ENCODE measurements at regions not wholly inside any gene's neighbourhood (a gene's known extent, or its start where the extent isn't known, plus 50 kb on each side); places are given as distances from the start of the nearest gene placed in this dataset.
"Not testable (repeated sequence)": the region's sequence is repeated elsewhere in the genome, so short reads cannot be mapped to it uniquely, and the experiment has no call there.

DNA sequence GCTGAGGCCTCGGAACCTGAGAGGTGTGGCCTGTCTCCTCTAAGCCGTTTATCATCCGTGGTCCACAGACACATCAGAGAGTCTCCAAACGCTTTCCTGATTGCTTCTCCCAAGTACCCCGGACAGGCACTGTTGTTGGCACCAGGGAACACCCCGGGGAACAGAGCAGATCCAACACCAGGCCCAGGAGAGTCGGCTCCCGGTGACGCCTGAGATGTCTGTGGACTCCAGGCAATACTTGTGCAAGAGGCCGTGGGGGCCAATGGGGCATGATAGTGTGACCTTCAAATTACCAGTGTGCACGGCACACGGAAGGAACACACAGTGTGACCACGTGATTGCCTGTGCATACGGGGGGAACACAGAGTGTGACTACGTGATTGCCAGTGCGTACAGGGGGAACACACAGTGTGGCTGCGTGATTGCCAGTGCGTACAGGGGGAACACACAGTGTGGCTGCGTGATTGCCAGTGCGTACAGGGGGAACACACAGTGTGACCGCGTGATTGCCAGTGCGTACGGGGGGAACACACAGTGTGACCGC is 136.6 kb downstream of the RTP5 start:
- not testable (repeated sequence) for H3K4me1 ChIP-seq (ENCODE audit: control insufficient read depth in 3 of 3, insufficient read depth in 2 of 3, low read depth in 1 of 3, low read length in 2 of 3); H3K9me3 ChIP-seq (ENCODE audit: control insufficient read depth in 2 of 2, insufficient read depth in 1 of 2, low read depth in 1 of 2, low read length in 1 of 2); H3K27ac ChIP-seq (ENCODE audit: low read depth in 1 of 3, low read length in 2 of 3); H3K27me3 ChIP-seq (ENCODE audit: control insufficient read depth in 3 of 3, insufficient read depth in 3 of 3, low read length in 3 of 3); H3K4me3 ChIP-seq (ENCODE audit: low read depth in 1 of 3, low read length in 3 of 3); FAIRE-seq; H3K36me3 ChIP-seq (ENCODE audit: control insufficient read depth in 3 of 3, insufficient read depth in 2 of 3, low read depth in 1 of 3, low read length in 3 of 3); DNase-seq
- WGBS, 3 donors: 76 to 84% (median 80%) methylated on average over 19 to 20 of the region's 25 CpGs

DNA sequence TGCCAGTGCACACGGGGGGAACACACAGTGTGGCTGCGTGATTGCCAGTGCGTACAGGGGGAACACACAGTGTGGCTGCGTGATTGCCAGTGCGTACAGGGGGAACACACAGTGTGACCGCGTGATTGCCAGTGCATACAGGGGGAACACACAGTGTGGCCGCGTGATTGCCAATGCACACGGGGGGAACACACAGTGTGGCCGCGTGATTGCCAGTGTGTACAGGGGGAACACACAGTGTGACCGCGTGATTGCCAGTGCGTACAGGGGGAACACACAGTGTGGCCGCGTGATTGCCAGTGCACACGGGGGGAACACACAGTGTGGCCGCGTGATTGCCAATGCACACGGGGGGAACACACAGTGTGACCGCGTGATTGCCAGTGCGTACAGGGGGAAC is 139.4 kb downstream of the RTP5 start:
- not testable (repeated sequence) for FAIRE-seq; H3K4me3 ChIP-seq (ENCODE audit: low read depth in 1 of 3, low read length in 3 of 3); H3K9me3 ChIP-seq (ENCODE audit: control insufficient read depth in 2 of 2, insufficient read depth in 1 of 2, low read depth in 1 of 2, low read length in 1 of 2); H3K27me3 ChIP-seq (ENCODE audit: control insufficient read depth in 3 of 3, insufficient read depth in 3 of 3, low read length in 3 of 3); H3K27ac ChIP-seq (ENCODE audit: low read depth in 1 of 3, low read length in 2 of 3); H3K4me1 ChIP-seq (ENCODE audit: control insufficient read depth in 3 of 3, insufficient read depth in 2 of 3, low read depth in 1 of 3, low read length in 2 of 3); H3K36me3 ChIP-seq (ENCODE audit: control insufficient read depth in 3 of 3, insufficient read depth in 2 of 3, low read depth in 1 of 3, low read length in 3 of 3); DNase-seq
- 67 to 73% (median 69%) methylated on average over 12 to 16 of the region's 24 CpGs for WGBS, 3 donors

DNA sequence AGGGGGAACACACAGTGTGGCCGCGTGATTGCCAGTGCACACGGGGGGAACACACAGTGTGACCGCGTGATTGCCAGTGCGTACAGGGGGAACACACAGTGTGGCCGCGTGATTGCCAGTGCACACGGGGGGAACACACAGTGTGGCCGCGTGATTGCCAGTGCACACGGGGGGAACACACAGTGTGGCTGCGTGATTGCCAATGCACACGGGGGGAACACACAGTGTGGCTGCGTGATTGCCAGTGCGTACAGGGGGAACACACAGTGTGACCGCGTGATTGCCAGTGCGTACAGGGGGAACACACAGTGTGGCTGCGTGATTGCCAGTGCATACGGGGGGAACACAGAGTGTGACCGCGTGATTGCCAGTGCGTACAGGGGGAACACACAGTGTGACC is 140.3 kb downstream of the RTP5 start:
- DNase-seq; H3K36me3 ChIP-seq (ENCODE audit: control insufficient read depth in 3 of 3, insufficient read depth in 2 of 3, low read depth in 1 of 3, low read length in 3 of 3); H3K9me3 ChIP-seq (ENCODE audit: control insufficient read depth in 2 of 2, insufficient read depth in 1 of 2, low read depth in 1 of 2, low read length in 1 of 2); H3K4me1 ChIP-seq (ENCODE audit: control insufficient read depth in 3 of 3, insufficient read depth in 2 of 3, low read depth in 1 of 3, low read length in 2 of 3); H3K27ac ChIP-seq (ENCODE audit: low read depth in 1 of 3, low read length in 2 of 3); H3K4me3 ChIP-seq (ENCODE audit: low read depth in 1 of 3, low read length in 3 of 3); FAIRE-seq; H3K27me3 ChIP-seq (ENCODE audit: control insufficient read depth in 3 of 3, insufficient read depth in 3 of 3, low read length in 3 of 3): not testable (repeated sequence)
- WGBS, 3 donors: 80 to 87% (median 82%) methylated on average over 7 to 11 of the region's 24 CpGs

- not testable (repeated sequence) for H3K4me1 ChIP-seq (ENCODE audit: control insufficient read depth in 3 of 3, insufficient read depth in 2 of 3, low read depth in 1 of 3, low read length in 2 of 3); H3K36me3 ChIP-seq (ENCODE audit: control insufficient read depth in 3 of 3, insufficient read depth in 2 of 3, low read depth in 1 of 3, low read length in 3 of 3); H3K9me3 ChIP-seq (ENCODE audit: control insufficient read depth in 2 of 2, insufficient read depth in 1 of 2, low read depth in 1 of 2, low read length in 1 of 2); FAIRE-seq; H3K27me3 ChIP-seq (ENCODE audit: control insufficient read depth in 3 of 3, insufficient read depth in 3 of 3, low read length in 3 of 3); H3K27ac ChIP-seq (ENCODE audit: low read depth in 1 of 3, low read length in 2 of 3); H3K4me3 ChIP-seq (ENCODE audit: low read depth in 1 of 3, low read length in 3 of 3); DNase-seq
- 76 to 80% (median 76%) methylated on average over 18 to 22 of the region's 29 CpGs for WGBS, 3 donors
Observed at GRCh38 chr2:242010252-242011166, 141.0 kb downstream of the RTP5 start.

DNA sequence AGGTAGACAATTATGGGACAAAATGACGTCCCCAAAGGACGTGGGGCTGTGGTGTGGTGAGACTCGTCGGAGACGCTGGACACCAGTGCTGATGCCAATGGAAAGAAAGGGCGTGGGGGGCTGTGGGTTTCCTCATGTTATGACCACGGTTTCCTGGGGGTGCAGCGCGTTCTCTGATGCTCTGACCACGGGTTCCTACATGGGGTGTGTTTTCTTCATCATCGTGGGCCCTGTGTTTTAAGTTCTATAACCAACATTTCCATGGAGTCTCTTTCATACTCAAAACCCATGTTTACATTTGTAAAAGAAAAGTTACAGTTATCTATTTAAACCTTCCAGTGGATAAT is 141.6 kb downstream of the RTP5 start:
- Histone ChIP-seq H3K27ac (ENCODE audit: low read depth in 1 of 3, low read length in 2 of 3) (no peak overlapping the region), H3K4me1 (ENCODE audit: control insufficient read depth in 3 of 3, insufficient read depth in 2 of 3, low read depth in 1 of 3, low read length in 2 of 3) (no peaks in the 10 kb centered on the region), H3K27me3 (ENCODE audit: control insufficient read depth in 3 of 3, insufficient read depth in 3 of 3, low read length in 3 of 3) (no peaks in the 10 kb centered on the region), H3K4me3 (ENCODE audit: low read depth in 1 of 3, low read length in 3 of 3) (no peak overlapping the region), H3K36me3 (ENCODE audit: control insufficient read depth in 3 of 3, insufficient read depth in 2 of 3, low read depth in 1 of 3, low read length in 3 of 3) (no peaks in the 10 kb centered on the region), H3K9me3 (ENCODE audit: control insufficient read depth in 2 of 2, insufficient read depth in 1 of 2, low read depth in 1 of 2, low read length in 1 of 2) (no peaks in the 10 kb centered on the region)
- WGBS, 3 donors: 54 to 58% (median 54%) methylated on average over 11 of the region's 11 CpGs
- no peak for FAIRE-seq
- DNase-seq: no peak

DNA sequence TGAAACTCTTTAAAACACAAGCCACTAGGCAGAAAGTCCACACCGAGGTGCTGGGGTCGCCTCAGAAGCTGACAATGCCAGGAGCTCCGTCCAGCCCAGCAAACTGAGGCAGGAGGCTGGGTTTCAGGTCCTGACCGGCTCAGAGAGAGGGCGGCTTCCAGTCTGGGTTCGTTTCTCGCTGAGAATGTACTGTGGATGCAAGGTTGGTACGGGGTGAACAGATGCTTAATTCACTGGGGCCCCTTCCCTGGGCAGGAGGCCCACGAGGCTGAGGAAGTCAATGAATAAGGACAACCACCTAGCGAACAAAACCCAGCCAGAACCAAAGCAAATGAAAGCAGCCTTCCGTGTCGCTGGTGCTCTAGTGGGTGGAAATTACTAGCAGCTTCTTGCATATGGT is 142.0 kb downstream of the RTP5 start:
- Histone ChIP-seq H3K27me3 (ENCODE audit: control insufficient read depth in 3 of 3, insufficient read depth in 3 of 3, low read length in 3 of 3) (no peaks in the 10 kb centered on the region), H3K9me3 (ENCODE audit: control insufficient read depth in 2 of 2, insufficient read depth in 1 of 2, low read depth in 1 of 2, low read length in 1 of 2) (no peaks in the 10 kb centered on the region), H3K27ac (ENCODE audit: low read depth in 1 of 3, low read length in 2 of 3) (no peak overlapping the region), H3K36me3 (ENCODE audit: control insufficient read depth in 3 of 3, insufficient read depth in 2 of 3, low read depth in 1 of 3, low read length in 3 of 3) (no peaks in the 10 kb centered on the region), H3K4me1 (ENCODE audit: control insufficient read depth in 3 of 3, insufficient read depth in 2 of 3, low read depth in 1 of 3, low read length in 2 of 3) (no peaks in the 10 kb centered on the region), H3K4me3 (ENCODE audit: low read depth in 1 of 3, low read length in 3 of 3) (no peak overlapping the region)
- DNase-seq (peak in 1 of 2 donors; percentile 6), FAIRE-seq (no peak)
- WGBS, 3 donors: 73 to 83% (median 74%) methylated on average over 12 of the region's 12 CpGs

DNA sequence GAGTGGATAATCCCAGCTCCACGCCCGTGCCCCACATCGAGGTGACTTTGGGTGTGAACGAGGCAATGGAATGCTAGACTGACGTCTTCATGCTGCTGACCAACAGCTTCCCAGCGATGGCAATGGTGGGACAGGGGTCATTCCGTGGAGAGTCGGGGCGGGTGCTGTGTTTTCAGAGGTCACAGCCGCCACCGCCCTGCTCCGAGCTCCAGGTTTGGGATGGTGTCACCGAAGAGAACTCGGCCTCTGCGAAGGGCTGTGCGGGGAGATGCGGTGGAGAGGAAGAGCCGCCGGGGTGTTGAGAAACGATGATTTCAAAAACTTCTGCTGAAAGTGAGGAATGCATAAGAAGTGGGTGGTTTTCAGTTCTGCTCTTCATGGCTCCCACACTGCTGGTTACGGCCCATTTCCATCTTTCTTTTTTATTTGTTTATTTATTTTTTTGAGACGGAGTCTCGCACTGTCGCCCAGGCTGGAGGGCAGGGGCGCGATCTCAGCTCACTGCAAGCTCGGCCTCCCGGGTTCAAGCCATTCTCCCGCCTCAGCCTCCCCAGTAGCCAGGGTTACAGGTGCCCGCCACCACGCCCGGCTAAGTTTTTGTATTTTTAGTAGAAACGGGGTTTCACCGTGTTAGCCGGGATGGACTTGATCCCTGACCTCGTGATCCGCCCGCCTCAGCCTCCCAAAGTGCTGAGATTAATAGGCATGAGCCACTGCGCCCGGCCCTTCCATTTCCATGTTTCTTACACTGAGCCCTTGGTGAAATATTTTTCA is 142.6 kb downstream of the RTP5 start:
- FAIRE-seq: no peak
- Histone ChIP-seq H3K36me3 (ENCODE audit: control insufficient read depth in 3 of 3, insufficient read depth in 2 of 3, low read depth in 1 of 3, low read length in 3 of 3) (no peaks in the 10 kb centered on the region), H3K4me1 (ENCODE audit: control insufficient read depth in 3 of 3, insufficient read depth in 2 of 3, low read depth in 1 of 3, low read length in 2 of 3) (no peaks in the 10 kb centered on the region), H3K4me3 (ENCODE audit: low read depth in 1 of 3, low read length in 3 of 3) (no peak overlapping the region), H3K27me3 (ENCODE audit: control insufficient read depth in 3 of 3, insufficient read depth in 3 of 3, low read length in 3 of 3) (no peaks in the 10 kb centered on the region), H3K27ac (ENCODE audit: low read depth in 1 of 3, low read length in 2 of 3) (no peak overlapping the region), H3K9me3 (ENCODE audit: control insufficient read depth in 2 of 2, insufficient read depth in 1 of 2, low read depth in 1 of 2, low read length in 1 of 2) (no peaks in the 10 kb centered on the region)
- DNase-seq: no peak
- 83 to 88% (median 87%) methylated on average over 40 of the region's 40 CpGs for WGBS, 3 donors

DNA sequence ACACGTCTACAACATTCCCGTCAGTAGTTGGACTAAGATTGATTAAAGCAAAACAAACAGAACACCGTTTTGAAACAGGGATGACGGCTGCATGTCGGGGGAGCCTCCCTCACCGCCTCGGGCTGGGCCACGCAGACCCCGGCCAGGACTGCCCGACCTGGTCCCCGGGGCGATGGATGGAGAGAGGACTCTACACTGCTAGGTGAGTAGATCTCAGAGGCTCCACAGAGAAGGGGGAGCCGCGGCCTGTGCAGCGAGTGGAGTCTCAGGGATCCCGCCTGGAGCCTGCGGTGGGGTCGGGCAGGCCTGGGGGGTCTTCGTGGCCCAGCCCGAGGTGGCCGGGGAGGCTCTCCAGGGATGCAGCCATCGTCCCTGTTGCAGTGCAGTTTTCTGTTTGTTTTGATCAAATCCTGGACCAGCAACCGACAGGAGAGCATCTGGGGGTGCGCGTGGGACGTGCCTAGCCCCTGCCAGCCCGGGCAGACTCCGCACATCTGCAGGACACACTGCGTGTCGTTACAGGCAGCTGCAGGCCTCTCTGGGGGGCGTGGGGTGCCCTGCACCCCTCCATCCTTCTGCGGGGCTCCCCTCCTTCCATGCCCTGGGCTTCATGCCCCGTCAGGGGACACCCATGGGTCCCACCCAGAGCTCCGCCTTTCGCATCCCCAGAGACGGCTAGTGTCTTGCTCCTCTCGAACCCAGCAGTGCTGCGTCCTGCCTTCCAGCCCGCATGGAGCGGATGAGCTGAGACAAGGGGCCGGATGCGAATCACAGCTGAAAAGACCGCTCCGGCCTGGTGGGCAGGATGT is 143.6 kb downstream of the RTP5 start:
- Histone ChIP-seq H3K4me1 (ENCODE audit: control insufficient read depth in 3 of 3, insufficient read depth in 2 of 3, low read depth in 1 of 3, low read length in 2 of 3) (no peaks in the 10 kb centered on the region), H3K9me3 (ENCODE audit: control insufficient read depth in 2 of 2, insufficient read depth in 1 of 2, low read depth in 1 of 2, low read length in 1 of 2) (no peaks in the 10 kb centered on the region), H3K4me3 (ENCODE audit: low read depth in 1 of 3, low read length in 3 of 3) (no peak overlapping the region), H3K36me3 (ENCODE audit: control insufficient read depth in 3 of 3, insufficient read depth in 2 of 3, low read depth in 1 of 3, low read length in 3 of 3) (no peaks in the 10 kb centered on the region), H3K27me3 (ENCODE audit: control insufficient read depth in 3 of 3, insufficient read depth in 3 of 3, low read length in 3 of 3) (no peaks in the 10 kb centered on the region), H3K27ac (ENCODE audit: low read depth in 1 of 3, low read length in 2 of 3) (no peak overlapping the region)
- FAIRE-seq (no peak), DNase-seq (no peak)
- 72 to 86% (median 80%) methylated on average over 44 of the region's 44 CpGs for WGBS, 3 donors
